ENCODE measurements at regions not wholly inside any gene's neighbourhood (a gene's known extent, or its start where the extent isn't known, plus 50 kb on each side); places are given as distances from the start of the nearest gene placed in this dataset.

DNA sequence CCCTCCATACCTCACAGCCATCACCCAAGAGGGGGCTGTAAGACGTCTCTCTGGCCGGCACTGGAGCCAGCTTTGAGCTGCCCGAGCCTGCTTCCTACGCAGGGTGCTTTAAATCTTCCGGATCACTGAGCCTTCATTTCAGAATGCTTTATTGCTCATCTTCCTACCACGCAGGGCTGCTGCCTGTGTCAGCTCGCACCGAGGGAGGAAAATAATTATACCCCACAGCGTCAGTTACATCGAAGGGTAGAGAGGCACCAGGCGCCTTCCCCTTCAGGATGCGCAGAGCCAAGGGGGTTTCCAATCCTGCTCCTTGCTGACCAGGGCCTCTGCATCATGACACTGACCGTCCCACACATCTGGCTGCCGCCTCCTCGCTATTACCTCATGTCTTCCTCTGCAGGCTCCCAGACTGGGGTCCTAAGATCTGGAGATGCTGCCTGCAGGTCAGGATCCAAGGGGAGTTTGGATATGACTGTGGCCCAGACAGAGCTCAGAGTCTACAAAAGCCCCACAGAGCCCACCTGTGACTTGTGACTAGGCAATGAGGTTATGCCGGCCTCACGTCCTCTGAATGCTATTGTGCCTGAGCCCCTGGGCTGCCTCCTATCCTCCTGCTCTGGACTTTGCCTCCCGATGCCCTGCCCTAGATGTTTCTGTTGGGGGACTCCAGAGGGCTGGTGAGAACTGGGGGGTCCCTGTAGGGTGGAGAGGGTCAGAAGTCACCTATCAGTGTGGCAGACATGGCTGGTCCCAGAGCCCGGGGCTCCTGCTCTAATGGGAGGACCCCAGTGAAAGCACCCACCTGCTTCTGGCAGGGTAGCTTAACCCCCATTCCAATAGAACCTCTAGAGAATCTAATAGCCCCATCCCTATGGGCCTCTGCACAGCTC is 220.3 kb upstream of the RTL1 start:
- peak; percentile 18 for DNase-seq

DNA sequence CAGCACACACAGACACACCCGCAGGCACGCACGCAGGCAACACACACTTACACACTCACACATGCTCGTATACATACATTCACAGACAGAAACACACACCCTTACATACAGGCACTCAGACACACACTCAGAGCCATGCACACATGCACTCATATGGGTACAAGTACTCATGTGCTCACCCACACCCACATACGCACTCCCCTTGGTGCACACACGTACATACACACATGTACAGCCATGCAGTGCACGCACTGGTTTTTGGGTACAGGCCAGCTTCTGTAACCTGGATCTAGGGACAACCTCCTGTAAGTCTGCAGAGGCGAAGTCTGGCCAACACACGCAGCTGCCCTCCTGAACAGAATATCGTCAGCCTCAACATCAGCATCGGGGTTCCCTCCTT is 221.3 kb upstream of the RTL1 start:
- no peak for DNase-seq

DNA sequence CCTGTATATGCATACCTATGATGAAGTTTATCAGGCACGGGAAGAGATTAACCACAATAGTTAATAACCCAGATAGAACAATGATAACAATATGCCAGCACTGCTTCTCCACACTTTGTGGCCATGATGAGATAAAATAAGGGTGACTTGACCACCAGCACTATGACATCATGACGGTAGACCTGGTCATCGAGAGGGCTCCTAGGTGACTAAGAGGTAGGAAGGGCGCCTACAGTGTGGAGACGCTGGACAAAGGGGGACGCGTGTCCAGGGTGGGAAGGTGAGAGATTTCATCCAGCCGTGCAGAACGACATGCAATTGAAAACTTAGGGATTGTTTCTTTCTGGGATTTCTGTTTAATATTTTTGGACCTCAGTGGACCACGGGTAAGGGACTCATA is 221.8 kb upstream of the RTL1 start:
- DNase-seq, result no peak

DNA sequence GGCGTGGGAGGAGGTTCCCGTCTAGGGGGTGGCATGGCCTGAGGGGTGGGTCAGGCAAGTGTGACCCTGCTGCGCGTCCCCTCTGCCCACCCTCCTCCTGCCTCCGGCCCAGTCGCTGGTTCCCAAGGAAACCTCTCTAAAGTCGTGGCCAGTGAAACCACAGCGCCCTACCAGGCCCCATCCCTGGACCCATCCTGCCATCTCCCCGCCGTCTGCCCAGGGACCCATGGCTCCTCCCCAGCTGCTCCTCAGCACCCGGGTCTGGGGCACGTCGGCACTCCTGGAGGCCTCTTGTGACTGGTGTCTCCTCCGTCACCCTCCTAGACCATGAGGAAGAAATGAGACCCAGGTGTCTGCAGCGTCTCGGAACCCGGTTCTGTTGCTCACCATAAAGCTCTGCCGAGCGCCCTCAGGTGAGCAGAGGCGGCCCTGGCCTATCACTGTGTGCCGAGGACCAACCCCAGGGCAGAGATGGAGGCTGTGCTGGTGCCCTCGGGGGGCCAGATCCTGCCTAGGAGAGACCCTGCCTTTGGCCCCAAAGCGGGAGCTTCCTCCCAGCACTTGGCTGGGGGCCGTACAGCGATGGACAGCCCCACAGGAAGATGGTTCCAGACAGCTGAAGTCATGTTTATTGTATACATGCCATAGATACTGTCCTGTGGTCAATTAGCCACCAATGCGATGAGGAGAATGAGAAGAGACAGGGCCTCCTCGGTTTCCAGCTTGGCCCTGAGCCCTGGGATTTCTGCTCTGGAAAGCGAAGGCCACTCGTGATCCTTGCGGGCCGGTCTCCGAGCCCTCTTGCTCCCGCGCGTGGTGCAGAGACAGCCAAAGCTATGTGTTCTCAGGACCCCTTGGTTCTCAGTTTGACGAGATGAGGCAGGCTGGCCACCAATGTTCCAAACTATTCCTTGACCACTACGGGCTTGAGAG is 222.5 kb upstream of the RTL1 start:
- DNase-seq, result no peak

DNA sequence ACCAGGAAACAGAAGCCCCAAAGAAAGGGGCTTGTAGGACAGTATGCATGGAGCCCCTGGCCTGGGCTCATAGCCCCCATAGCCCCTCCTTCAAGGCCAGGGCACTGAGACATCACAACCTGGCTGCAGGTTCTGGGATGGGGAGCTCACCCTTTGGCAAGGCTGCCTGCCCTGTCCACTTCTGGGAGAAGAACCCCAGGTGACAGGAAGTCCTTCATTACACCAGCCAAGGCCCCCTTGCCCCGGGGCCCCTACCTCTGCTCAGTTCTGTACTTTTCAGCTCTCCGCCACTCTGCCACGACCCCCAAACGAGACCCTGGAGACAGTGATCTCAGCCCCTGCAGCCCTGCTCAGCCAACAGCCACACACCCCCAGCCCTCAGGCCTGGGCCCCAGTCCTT is 223.2 kb upstream of the RTL1 start:
- DNase-seq, result no peak

DNA sequence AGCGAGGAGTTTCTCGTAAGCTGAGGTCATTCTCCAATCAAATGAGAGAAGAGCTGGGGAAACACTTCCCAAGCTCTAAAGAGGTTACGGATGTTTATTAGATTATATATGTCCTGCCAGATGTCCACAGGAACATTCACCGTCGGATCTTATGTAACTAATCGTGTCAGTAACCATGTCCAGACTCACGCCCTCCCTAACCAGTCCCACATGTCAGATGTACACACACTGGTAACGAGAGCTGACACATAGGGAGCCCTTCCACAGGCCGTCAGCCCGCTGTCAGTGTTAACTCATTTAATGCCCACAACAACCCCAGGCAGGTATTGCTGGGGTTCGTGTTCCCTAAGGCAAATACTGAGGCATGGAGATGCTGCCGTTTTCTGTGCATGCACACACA is 223.7 kb upstream of the RTL1 start:
- no peak for DNase-seq

DNA sequence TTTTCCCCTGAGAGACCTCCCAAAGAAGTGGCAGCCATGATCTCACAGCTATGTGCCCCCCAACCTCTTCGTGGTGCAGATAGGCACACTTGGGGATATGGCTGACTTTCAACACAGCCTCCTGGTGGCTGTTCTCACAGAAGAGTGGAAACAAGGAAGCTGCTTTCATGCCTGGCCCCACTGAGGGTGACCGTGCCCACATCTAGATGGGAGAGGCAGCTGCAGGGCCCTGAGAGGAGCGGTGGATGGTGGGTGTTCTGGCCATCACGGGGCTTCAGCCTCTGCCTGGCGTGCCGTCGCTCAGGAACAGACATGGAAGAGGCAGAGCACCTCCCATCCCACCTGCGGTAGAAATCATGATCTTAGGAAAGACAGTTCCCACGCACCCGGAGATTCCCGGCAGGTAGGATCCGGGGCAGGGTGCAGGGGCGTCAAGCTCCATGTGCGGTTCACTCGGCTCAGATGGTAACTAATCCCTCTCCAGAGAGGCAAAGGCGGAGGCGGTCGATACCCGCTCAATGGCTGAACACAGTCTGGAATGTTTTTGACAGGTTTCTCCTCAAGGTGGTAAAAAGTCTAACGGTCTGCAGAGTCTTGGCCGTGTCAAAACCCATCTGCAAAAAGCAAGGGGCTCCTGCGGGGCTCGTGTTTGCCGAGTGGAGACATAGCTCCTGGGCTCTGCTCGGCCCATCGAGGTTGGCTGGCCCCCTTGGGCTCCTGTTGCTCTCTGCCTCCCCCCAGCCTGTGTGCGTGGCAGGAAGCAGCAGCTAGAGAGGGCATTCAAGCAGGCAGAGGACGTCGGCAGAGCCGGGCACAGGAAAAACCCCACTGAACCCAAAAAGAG is 225.2 kb upstream of the RTL1 start:
- DNase-seq, result no peak

DNA sequence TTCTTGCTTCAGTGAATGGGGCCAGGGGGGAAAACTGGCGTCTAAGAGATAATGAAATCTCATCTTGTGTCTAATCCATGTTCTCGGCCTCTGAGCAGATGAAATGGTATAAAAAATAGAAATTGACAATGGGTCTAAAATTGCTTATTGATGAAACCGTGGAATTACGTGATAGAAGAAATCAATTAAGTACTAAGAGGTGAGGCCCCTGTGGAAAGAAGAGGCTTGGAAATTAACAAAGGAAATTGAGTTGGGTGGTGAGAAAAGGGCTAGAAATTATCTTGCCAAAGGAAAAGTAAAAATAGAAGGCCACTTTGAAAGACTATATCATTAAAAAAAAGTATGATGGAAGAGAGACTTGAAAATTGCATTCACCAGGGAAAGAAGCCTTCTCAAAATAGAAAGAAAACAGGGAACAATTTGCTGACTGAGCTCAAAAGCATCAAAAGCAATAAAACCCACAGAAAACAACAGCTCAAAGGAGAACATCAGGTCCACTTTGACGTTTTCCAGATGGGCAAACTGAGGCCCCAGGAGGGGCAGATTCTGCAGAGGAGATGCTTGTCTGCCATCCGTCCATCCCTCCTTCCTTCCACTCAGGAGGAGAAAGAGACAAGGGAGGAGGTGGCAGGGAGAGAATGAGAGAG is 226.1 kb upstream of the RTL1 start:
- no peak for DNase-seq

DNA sequence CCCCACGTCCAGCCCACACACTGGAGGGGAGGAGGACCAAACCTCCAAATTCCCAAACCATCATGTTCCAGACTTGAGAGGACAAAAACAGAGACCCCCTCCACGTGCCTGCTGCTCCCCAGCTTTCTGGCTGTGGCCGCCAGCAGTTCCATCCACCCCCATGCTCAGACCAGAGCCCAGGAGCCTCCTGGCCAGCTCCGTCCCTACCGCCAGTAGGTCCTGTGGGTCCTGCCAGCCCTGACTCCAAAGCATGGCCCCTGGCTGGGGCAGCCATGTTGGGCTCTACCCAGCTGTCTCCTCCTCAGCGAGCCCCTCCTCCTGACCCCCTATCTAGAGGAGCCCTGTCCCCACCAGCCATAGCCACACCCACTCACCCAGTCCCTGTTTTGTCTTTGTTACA is 227.3 kb upstream of the RTL1 start:
- no peak for DNase-seq

DNA sequence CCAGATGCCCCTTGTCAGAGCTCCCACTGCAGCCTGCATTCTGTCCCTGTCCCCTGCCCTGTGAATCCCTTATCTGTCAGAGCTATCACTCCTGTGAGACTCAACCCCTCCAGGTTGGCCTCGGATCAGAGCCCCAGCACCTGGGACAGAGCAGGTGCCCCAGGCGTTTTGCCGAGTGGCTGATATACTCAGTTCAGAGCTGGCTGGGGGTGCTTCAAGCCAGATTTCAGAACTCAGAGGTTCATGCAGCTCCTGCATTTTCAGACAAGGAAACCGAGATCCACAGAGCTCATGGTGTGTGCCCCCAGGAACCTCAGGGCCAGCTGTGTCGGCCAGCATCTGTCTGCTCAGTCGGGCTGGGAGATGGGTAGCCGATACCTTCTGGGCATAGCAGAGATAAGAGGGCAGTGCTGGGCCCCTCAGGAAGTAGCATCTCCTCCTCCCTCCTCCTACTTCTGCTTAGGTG is 228.0 kb upstream of the RTL1 start:
- DNase-seq, result no peak

DNA sequence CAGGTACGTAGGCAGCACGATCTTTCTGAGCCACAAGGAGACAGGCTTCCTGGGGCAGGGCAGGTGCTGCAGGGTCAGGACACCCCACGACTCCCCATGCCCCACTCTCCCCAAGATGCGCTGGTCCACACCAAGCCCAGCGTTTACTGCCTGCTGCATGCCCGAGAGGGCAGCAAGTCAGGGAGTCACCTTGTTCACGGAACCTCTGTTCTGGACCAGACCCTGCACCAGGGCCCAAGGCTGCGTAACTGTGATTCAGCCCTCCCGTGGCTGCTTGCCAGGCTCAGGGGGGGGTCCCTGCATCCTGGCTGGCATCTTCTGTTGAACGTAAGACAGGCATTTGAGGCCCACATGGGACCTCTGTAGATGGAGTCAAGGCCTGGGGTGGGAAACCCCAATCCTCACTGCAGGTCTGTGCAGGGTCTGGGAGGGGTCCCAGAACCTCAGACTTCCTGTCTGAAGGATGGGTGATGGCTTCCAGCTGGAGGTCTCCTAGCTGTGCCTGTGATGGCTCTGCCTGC is 228.6 kb upstream of the RTL1 start:
- no peak for DNase-seq

DNA sequence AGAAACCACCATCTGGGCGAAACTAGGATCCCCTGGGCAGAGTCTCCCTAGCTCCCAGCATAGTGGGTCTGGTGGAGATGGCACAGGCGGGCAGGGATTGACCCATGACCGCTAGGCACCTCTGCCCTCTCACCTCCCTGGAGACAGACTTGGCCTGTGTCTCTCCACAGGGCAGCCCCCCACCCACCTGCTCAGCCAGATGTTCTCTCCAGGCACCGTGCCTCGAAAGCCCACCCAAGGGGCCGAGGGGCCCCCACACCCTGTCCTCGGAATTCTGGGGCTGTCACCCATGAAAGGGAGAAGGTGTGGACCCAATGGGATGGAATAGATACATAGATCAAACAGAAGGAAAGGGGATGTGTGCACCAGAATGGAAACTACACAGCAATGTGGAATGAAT is 229.1 kb upstream of the RTL1 start:
- no peak for DNase-seq

DNA sequence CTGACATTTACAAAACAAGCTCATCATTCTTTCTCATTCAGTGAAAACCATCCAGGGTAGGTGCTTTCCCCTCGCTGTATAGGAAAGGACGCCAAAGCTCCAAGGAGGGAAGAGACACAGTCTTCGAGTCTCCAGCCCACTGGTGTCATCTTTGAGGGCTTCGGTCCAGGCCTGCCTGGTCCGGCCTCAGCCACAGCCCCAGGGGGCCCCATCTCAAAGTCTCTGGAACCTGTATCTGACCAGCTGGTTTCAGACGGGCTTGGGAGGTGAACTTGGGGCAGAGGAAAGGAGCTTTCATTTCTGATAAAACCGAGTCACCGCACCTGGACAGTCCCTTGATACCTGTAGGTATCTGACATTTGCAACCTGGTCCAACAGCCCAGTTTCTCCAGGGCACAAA is 229.5 kb upstream of the RTL1 start:
- DNase-seq, result no peak

DNA sequence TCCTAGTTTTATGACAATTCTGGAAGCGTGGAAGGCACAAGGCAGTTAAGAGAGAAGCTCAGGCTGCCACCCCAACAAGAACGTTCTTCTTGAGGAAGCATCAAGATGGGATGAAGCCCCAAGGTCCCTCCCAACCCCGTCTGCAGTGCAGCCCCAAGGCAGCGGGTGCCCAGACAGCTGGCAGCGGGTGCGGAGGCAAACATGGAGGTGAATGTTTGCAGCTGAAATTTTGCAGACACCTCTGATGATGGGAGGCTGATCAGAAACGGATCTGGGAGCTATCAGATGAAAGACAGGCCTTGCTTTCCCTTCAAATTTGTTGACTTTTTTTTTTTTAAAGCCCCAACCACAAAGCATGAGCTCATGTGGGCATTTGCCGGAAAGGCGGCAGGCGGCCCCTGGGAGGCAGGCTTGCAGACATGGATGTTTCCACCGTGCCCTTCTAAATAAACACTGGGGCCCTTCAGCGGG is 230.7 kb upstream of the RTL1 start:
- DNase-seq, result no peak

DNA sequence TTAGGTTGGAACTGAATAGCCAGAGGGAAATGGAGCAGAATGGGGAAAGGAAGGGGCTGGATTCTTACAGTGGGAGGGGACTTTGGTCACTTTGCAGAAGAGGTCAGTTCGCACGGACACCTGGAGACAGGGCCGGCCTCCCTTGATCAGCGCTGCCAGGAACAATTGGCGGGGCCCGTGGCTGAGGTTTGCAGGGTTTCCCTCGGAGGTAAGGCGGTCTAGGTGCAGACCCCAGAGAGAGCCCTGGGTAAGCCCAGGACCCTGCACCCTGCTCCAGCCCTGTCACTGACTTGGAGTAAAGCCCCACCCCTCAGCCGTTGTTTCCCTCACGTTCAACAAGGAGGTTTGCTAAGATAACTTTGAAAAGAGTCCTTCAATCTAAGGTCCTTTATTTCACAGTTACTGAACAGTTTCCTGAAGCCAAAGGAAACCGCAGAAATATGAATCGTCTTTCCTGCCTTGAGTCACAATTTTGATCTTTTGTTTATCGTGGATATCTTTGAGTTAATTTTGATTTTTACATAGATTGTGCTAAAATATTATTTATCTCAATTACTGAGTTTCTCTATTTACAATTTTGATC is 231.4 kb upstream of the RTL1 start:
- no peak for DNase-seq

DNA sequence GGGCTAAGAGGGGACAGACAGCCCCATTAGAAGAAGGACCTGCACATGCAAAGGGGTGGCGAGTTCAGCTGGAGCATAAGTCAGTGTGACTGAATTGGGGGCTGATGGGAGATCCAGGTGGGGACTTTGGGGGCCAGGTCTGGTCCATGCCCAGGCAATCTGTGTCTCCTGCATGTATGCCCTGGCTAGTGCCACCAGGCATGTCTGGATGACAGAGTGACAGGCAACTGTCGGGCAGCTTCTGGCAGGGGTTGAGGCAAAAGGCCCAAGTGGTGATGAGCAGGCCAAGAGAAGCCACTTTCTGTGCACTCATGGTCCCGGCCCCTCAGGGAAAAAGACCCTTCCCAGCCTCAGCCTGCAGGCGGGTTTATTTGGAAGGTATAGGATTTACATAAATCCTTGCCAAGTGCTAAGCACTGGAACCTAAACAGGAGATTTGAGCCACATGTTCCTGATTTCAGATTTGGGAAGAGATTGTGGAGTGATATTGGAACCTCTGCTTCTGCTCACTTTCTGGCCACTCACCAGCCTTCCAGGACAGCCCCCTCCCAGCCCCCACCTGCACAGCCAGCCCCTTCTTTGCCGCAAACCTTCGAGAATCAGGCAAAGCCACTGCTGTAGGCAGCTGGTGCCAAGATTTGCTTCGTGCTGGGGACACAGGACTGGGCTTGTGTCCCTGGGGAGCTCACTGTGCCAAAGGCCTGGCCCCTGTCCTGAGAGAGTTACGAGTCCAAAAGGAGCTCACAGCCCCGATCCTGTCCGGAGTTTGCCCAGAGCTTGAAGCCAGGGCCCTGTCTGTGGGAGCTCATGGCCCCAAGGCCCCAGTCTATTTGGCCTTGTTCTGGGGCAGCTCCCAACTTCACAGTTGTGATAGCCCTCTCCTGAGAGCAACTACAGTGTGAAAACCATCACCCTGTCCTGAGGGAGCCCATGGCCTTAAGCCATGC is 232.5 kb upstream of the RTL1 start:
- DNase-seq, result no peak

DNA sequence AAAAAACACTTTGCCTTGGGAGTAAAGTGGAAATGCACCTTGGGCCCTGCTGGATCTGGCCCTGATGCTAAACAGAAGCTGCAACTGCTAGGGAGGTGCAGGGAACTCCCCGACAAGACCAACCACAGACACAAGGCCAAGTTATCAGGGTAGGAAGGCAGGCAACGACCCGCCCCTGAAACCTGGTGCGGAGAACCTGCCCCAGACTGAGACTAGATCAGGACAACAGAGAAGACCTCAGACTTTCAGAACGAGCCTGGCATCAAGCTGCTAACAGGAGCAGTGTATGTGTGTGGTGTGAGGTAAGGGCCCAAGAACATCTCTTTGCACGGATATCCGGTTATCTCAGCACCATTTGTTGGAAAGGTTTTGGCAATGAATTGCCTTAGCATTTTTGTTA is 233.7 kb upstream of the RTL1 start:
- no peak for DNase-seq

DNA sequence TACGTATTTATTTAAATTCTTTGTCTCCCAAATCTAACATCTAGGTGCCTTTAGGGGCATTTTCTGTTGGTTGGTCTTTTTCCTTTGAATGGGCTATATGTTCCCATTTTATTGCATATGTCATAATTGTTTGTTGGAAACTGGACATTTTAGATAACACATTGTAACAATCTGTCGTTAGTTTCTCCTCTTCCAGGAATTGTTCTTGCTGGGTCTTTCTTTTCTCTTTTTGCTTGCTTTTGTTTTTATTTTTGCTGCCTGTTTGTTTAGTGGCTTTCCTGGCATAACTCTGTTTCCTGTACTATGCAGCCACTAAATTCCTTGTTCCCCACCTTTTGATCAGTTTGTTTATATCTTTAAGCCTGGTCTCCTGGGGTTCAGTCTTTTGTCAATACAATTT is 244.3 kb upstream of the RTL1 start:
- no peak for DNase-seq

DNA sequence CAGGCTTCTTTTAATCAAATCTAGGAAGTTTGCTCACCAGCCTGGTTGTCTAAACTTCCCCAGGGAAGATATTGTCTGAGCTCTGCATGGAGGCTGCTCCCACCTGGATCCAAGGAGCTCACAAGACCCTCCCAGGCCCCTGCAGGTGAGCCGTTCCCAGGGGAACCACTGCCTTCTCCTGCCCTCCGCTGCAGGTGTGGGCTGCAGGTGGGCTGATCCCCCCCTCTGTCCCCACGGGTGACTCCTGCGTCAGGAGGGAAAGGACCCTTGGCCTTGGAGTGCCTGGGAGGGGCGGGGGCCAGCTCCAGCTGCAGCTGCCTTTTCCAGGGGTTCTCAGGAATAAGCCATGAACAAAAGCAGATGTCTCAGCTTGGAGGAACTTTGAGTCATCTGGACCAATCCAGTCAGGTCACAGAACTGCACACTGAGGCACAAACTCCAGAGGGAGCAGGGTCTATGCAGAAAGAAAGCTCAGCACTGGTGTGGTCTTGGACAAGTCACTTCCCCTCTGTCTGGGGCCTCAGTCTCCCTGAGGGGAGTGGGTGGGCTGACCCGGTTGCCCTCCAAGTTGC is 246.6 kb upstream of the RTL1 start:
- DNase-seq, result no peak
